HepG2 (cell line): ENCODE measurements at regions not wholly inside any gene's neighbourhood (a gene's known extent, or its start where the extent isn't known, plus 50 kb on each side); places are given as distances from the start of the nearest gene placed in this dataset.

ENCODE experiments used
- ATAC-seq: fragments of 200-7000 bp; cut with Tn5 transposase; 3 replicates; pipeline ENCODE4 v1.9.1; 2020; ENCODE audit warnings: mild to moderate bottlenecking, moderate library complexity
- BruUV-seq: library from RNA; stranded (reverse); fragments of 400-500 nt; replicated peaks from 2 replicates; lab custom pipeline; 2021; lab: Mats Ljungman, UMichigan
- CTCF ChIA-PET: fragments of 300-600 bp; formaldehyde crosslinking; extraction: SDS; loops from one replicate; lab custom pipeline; 2021; ENCODE audit warnings: low total read pairs, inconsistent platforms, low intra/inter-chr PET ratio; lab: Yijun Ruan, JAX
- POLR2A ChIA-PET: fragments of 350-600 bp; sonication (Branson Sonifier 250); formaldehyde crosslinking; loops from one replicate; lab custom pipeline; 2020; ENCODE audit warnings: antibody characterized with exemption, inconsistent platforms; lab: Yijun Ruan, JAX
- DNase-seq: peaks from one replicate; pipeline ENCODE4 v3.0.0-alpha.2; 2015; ENCODE audit warnings: low spot score
- FAIRE-seq: peaks from 3 replicates; lab custom pipeline; 2011; peaks lifted over from hg19 to GRCh38; lab: Jason Lieb, UNC
- H2AFZ ChIP-seq: one replicate; pipeline ENCODE4 v1.6.1; 2011; ENCODE audit warnings: low read length, inconsistent platforms
- H3K27ac ChIP-seq: fragments of 300-600 bp; 3 replicates; pipeline ENCODE4 v1.8.0; 2011; ENCODE audit warnings: mixed run types, mild to moderate bottlenecking, mixed read lengths, low read length, inconsistent platforms; ENCODE audit not compliant: insufficient read depth; ENCODE audit errors: extremely low read length
- H3K27me3 ChIP-seq, 2 experiments: fragments of 200-600 bp in 1 of 2; 2 replicates in 1 of 2; 3 replicates in 1 of 2; pipeline versions ENCODE4 v1.6.0 to v1.8.0; 2011; ENCODE audit warnings: low read length in 2 of 2, mild to moderate bottlenecking in 2 of 2, moderate library complexity in 2 of 2, inconsistent platforms in 1 of 2; ENCODE audit not compliant: insufficient read depth in 2 of 2, control insufficient read depth in 1 of 2
- H3K36me3 ChIP-seq, 2 experiments: fragments of 200-600 bp in 1 of 2; replicated peaks in 1 of 2; 2 replicates in 1 of 2; 3 replicates in 1 of 2; pipeline versions ENCODE4 v1.5.1 to v1.8.0; 2011; ENCODE audit warnings: low read length in 2 of 2, inconsistent platforms in 1 of 2; ENCODE audit not compliant: insufficient read depth in 2 of 2, control insufficient read depth in 1 of 2
- H3K4me1 ChIP-seq: 2 replicates; pipeline ENCODE4 v1.5.1; 2012; ENCODE audit warnings: low read length, inconsistent platforms; ENCODE audit not compliant: insufficient read depth
- H3K4me2 ChIP-seq: 2 replicates; pipeline ENCODE4 v1.6.0; 2011; ENCODE audit warnings: low read depth, low read length, inconsistent platforms
- H3K4me3 ChIP-seq, 3 experiments: fragments of 200-600 bp in 1 of 3; sonication (generic), shearing (Covaris generic) in 1 of 3; replicated peaks in 1 of 3; 2 replicates each; pipeline ENCODE4 v1.5.1; 2011 to 2016; ENCODE audit warnings: low read length in 3 of 3, inconsistent platforms in 2 of 3, low read depth in 2 of 3, mild to moderate bottlenecking in 2 of 3, control low read depth in 1 of 3, mixed read lengths in 1 of 3; ENCODE audit not compliant: insufficient read depth in 1 of 3
- H3K79me2 ChIP-seq: one replicate; pipeline ENCODE4 v1.6.1; 2011; ENCODE audit warnings: low read length, inconsistent platforms; ENCODE audit not compliant: insufficient read depth
- H3K9ac ChIP-seq: 2 replicates; pipeline ENCODE4 v1.6.0; 2011; ENCODE audit warnings: mild to moderate bottlenecking, low read depth, low read length, inconsistent platforms; ENCODE audit not compliant: insufficient read depth
- H3K9me3 ChIP-seq: 2 replicates; pipeline ENCODE4 v1.5.1; 2012; ENCODE audit warnings: mild to moderate bottlenecking, low read length
- H4K20me1 ChIP-seq: 2 replicates; pipeline ENCODE4 v1.6.0; 2011; ENCODE audit warnings: inconsistent platforms, mild to moderate bottlenecking, low read length, moderate library complexity; ENCODE audit not compliant: insufficient read depth
- KIAA2018 ChIP-seq: sonication (generic); formaldehyde crosslinking; IDR thresholded peaks from 2 replicates; pipeline ENCODE4 v1.5.0; 2020; ENCODE audit warnings: mild to moderate bottlenecking, missing genetic modification reagents, borderline replicate concordance
- MIER2 ChIP-seq: IDR thresholded peaks from 2 replicates; pipeline ENCODE4 v1.6.1; 2016; ENCODE audit warnings: missing biosample characterization, missing genetic modification reagents
- PRDM10 ChIP-seq: sonication (generic); formaldehyde crosslinking; IDR thresholded peaks from 2 replicates; pipeline ENCODE4 v1.4.0; 2020; ENCODE audit warnings: low read depth, missing genetic modification reagents
- RELA ChIP-seq: sonication (generic); formaldehyde crosslinking; IDR thresholded peaks from 2 replicates; pipeline ENCODE4 v1.4.0; 2020; ENCODE audit warnings: missing genetic modification reagents
- ZKSCAN5 ChIP-seq: sonication (generic); formaldehyde crosslinking; IDR thresholded peaks from 2 replicates; pipeline ENCODE4 v1.5.1; 2020; ENCODE audit warnings: mild to moderate bottlenecking, missing genetic modification reagents
- ZNF17 ChIP-seq: sonication (generic); formaldehyde crosslinking; IDR thresholded peaks from 2 replicates; pipeline ENCODE4 v1.5.0; 2020; ENCODE audit warnings: mild to moderate bottlenecking, missing genetic modification reagents
- WGBS: methylation state at CpG from one replicate; pipeline ENCODE4 v1.1.6; 2017; ENCODE audit warnings: low lambda C conversion rate; 5-methylcytosine and 5-hydroxymethylcytosine counted together
- in situ Hi-C: cut with HindIII; loops from 2 replicates; pipeline ENCODE4 v1.10.0; 2017; ENCODE audit warnings: low pct_unique_long_range_greater_than_20kb; ENCODE audit not compliant: extremely low pct_ligation_motif_present
- intact Hi-C: fragments of 100-400 bp; cut with micrococcal nuclease; formaldehyde crosslinking; loops from one replicate; pipeline ENCODE4 v1.10.0; 2022; ENCODE audit not compliant: unreplicated experiment

GRCh38 chr15:88395241-88395640 is 71.9 kb downstream of the MRPL46 start:
- Histone ChIP-seq H3K79me2 (no peaks in the 10 kb centered on the region), H3K27me3 (no peaks in the 10 kb centered on the region), H3K4me1 (peaks cover 21% of the 10 kb centered on the region), H3K36me3 (no peaks in the 10 kb centered on the region), H3K9ac (no peak overlapping the region), H3K9me3 (no peaks in the 10 kb centered on the region), H3K4me3 (no peak overlapping the region), H4K20me1 (no peaks in the 10 kb centered on the region), H3K27ac (no peak overlapping the region), H3K4me2 (no peak overlapping the region), H2AFZ (no peak overlapping the region)
- ChIA-PET POLR2A (no interaction called here), CTCF (no interaction called here)
- no peak for FAIRE-seq
- ATAC-seq: no peak
- intact Hi-C loops (loop anchor here (10.0 kb wide), 1 partner anchor 50 kb away; no protein-coding TSS in a partner anchor), in situ Hi-C loops (no loop called here)
- TF ChIP-seq ZNF17 (CRISPR knock-in tag) (no peak), RELA (CRISPR knock-in tag) (no peak), MIER2 (CRISPR knock-in tag) (no peak), ZKSCAN5 (CRISPR knock-in tag) (no peak)
- no TSS peak for BruUV-seq
- DNase-seq: no peak
- 65% methylated on average over 6 of the region's 7 CpGs for WGBS

GRCh38 chr15:88394553-88395145 is 72.5 kb downstream of the MRPL46 start:
- no TSS peak for BruUV-seq
- 83% methylated on average over 1 of the region's 1 CpG for WGBS
- Histone ChIP-seq H4K20me1 (no peaks in the 10 kb centered on the region), H3K4me2 (no peak overlapping the region), H3K9me3 (no peaks in the 10 kb centered on the region), H3K9ac (no peak overlapping the region), H3K36me3 (no peaks in the 10 kb centered on the region), H3K79me2 (no peaks in the 10 kb centered on the region), H3K27me3 (no peaks in the 10 kb centered on the region), H3K27ac (no peak overlapping the region), H3K4me3 (no peak overlapping the region), H3K4me1 (peaks cover 22% of the 10 kb centered on the region), H2AFZ (no peak overlapping the region)
- POLR2A ChIA-PET: no interaction called here
- intact Hi-C loops: loop anchor here (10.0 kb wide), 1 partner anchor 50 kb away; no protein-coding TSS in a partner anchor
- ATAC-seq (no peak), FAIRE-seq (no peak), DNase-seq (no peak)
- in situ Hi-C loops: no loop called here
- CTCF ChIA-PET: no interaction called here
- TF ChIP-seq KIAA2018 (CRISPR knock-in tag): no peak
- TF ChIP-seq PRDM10 (CRISPR knock-in tag): no peak
